GM13977 (cell line): ENCODE measurements at regions not wholly inside any gene's neighbourhood (a gene's known extent, or its start where the extent isn't known, plus 50 kb on each side); places are given as distances from the start of the nearest gene placed in this dataset.

Experiments used
- DNase-seq: peaks from one replicate; pipeline ENCODE4 v3.0.0; 2012; ENCODE audit warnings: low spot score
- CTCF ChIP-seq: IDR thresholded peaks from 2 replicates; pipeline ENCODE4 v1.5.1; 2012; ENCODE audit warnings: mild to moderate bottlenecking, control low read depth; ENCODE audit not compliant: insufficient read depth; ENCODE audit errors: extremely low read depth, missing control alignments
- in situ Hi-C: fragments of 300-500 bp; cut with MboI; formaldehyde crosslinking; loops from one replicate; pipeline ENCODE4 v1.12.0; 2022; ENCODE audit warnings: low sequenced_read_pairs, low pct_unique_long_range_greater_than_20kb, mixed read lengths, inconsistent platforms; ENCODE audit not compliant: unreplicated experiment

GRCh38 chr16:35516971-35517370, 2057.6 kb downstream of the TP53TG3F start:
- in situ Hi-C loops = no loop called here

GRCh38 chr16:35523991-35524390, 2064.6 kb downstream of the TP53TG3F start:
- TF ChIP-seq CTCF = no peak
- DNase-seq = no peak
- in situ Hi-C loops = no loop called here

More at GRCh38 chr16:35516971-35517370, 2057.6 kb downstream of the TP53TG3F start:
- TF ChIP-seq CTCF = no peak
- DNase-seq = no peak

DNA sequence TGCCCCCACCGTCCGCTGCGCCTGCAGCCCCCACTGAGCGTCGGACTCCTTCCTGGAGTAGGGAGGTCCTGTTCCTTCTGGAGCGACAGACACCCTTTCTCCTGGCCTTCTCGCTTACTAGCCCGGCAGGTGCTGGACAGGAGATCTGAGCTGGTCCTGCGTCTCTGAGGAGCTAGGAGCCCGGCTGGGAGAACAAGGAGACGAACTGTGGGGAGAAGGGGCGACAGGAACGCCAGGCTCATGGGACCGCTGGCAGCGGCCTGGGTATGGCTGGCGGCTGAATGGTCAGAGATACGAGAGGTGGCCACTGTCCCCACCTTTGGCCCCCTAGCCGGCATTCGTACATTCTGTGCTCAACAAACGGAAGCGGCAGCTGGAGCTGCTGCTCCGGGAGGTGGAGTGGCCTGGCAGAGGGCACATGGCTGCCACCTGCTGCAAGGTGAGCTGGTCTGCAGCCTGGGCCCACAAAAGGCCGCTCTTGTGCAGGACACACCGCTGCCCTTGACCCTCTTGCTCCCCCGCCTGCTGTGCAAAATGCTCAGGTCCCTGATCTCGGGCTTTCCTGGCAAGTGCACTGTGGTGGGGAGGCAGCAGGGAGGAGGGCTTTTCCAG, 2066.7 kb downstream of the TP53TG3F start:
- TF ChIP-seq CTCF = no peak
- no peak for DNase-seq
- in situ Hi-C loops = no loop called here

DNA sequence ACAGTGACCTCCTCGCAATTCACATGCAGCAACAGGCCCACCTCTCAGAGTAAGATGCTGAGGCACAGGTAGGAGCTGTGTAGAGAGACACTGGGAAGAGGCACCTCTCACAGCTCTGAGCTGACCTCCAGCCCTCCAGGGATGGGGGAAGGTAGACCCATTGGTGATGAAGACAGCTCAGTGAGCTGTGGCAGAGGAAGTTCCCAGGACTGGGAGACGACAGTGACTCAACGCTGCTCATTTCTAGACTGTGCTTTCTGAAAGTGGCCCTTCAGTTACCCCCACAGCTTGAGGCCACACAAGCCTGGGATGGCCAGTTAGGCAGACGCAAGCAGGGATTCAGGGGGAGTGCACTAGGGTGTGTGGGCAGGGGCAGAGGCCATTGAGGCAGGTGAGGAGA, 2073.2 kb downstream of the TP53TG3F start:
- TF ChIP-seq CTCF = no peak
- in situ Hi-C loops = no loop called here
- no peak for DNase-seq

- in situ Hi-C loops = no loop called here
Observed at GRCh38 chr16:35533683-35534082, 2074.3 kb downstream of the TP53TG3F start.

DNA sequence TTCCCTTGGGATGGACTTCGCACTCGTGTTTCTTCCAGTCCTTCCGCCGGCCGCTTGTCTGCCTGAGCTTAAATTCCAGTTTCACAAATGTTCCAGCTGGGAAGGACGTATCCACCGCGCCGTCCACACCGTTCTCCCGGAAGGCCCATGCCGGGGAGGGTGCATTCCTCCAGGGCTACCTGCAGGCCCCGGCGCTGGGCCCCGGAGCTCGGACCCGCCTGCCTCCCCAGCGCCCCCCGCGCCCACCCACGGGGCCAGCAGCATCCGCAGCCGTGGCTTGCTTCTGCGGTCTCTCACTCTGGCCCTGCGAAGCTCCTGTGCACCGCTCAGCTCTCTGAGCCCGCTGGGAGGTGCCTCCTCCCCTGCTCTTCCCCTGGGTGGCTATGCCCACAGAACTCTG, 2084.1 kb downstream of the TP53TG3F start:
- no peak for TF ChIP-seq CTCF
- DNase-seq = no peak
- in situ Hi-C loops = no loop called here

More at GRCh38 chr16:35533683-35534082, 2074.3 kb downstream of the TP53TG3F start:
- TF ChIP-seq CTCF = no peak
- DNase-seq = no peak
